IMR-90 (cell line): ENCODE measurements at regions not wholly inside any gene's neighbourhood (a gene's known extent, or its start where the extent isn't known, plus 50 kb on each side); places are given as distances from the start of the nearest gene placed in this dataset.

Source experiments
- BHLHE40 ChIP-seq: fragments of 150-350 bp; IDR thresholded peaks from 2 replicates; pipeline ENCODE4 v1.6.1; 2016; ENCODE audit warnings: mild to moderate bottlenecking, low read depth, low read length
- CEBPB ChIP-seq: IDR thresholded peaks from 2 replicates; pipeline ENCODE4 v1.6.1; 2012; ENCODE audit warnings: low read depth, low read length, improper control_type of control experiment
- FOS ChIP-seq: fragments of 150-350 bp; IDR thresholded peaks from 2 replicates; pipeline ENCODE4 v1.6.1; 2016; ENCODE audit warnings: low read depth, low read length
- MXI1 ChIP-seq: IDR thresholded peaks from 2 replicates; pipeline ENCODE4 v1.6.1; 2012; ENCODE audit warnings: low read depth, mild to moderate bottlenecking, low read length, moderate library complexity, borderline replicate concordance
- NFE2L2 ChIP-seq: fragments of 150-350 bp; IDR thresholded peaks from 2 replicates; pipeline ENCODE4 v1.6.1; 2016; ENCODE audit warnings: low read depth, mild to moderate bottlenecking, low read length
- POLR2A ChIP-seq: IDR thresholded peaks from 2 replicates; pipeline ENCODE4 v1.6.1; 2012; ENCODE audit warnings: mild to moderate bottlenecking, low read depth, low read length
- RAD21 ChIP-seq: IDR thresholded peaks from 2 replicates; pipeline ENCODE4 v1.6.1; 2012; ENCODE audit warnings: low read length, improper control_type of control experiment
- SMC3 ChIP-seq: fragments of 150-350 bp; IDR thresholded peaks from 2 replicates; pipeline ENCODE4 v1.6.1; 2016; ENCODE audit warnings: low read depth, mild to moderate bottlenecking, antibody characterized with exemption, low read length, moderate library complexity
- USF2 ChIP-seq: fragments of 150-350 bp; IDR thresholded peaks from 2 replicates; pipeline ENCODE4 v1.6.1; 2017; ENCODE audit warnings: mild to moderate bottlenecking, antibody characterized with exemption, low read length, low read depth
- TF ChIP-seq, protein P1 (sequence below): conservative IDR thresholded peaks from 2 replicates; pipeline ENCODE4 v1.5.1; 2012; ENCODE audit warnings: mild to moderate bottlenecking, low read depth, low read length, improper control_type of control experiment
- TF ChIP-seq, protein P2 (sequence below): fragments of 150-350 bp; IDR thresholded peaks from 2 replicates; pipeline ENCODE4 v1.6.1; 2016; ENCODE audit warnings: low read depth, mild to moderate bottlenecking, low read length, moderate library complexity, borderline replicate concordance

GRCh38 chr1:170284512-170284911 lies 138.8 kb downstream of the NTMT2 start:
- no peak for TF ChIP-seq RAD21
- TF ChIP-seq, protein P1, sequence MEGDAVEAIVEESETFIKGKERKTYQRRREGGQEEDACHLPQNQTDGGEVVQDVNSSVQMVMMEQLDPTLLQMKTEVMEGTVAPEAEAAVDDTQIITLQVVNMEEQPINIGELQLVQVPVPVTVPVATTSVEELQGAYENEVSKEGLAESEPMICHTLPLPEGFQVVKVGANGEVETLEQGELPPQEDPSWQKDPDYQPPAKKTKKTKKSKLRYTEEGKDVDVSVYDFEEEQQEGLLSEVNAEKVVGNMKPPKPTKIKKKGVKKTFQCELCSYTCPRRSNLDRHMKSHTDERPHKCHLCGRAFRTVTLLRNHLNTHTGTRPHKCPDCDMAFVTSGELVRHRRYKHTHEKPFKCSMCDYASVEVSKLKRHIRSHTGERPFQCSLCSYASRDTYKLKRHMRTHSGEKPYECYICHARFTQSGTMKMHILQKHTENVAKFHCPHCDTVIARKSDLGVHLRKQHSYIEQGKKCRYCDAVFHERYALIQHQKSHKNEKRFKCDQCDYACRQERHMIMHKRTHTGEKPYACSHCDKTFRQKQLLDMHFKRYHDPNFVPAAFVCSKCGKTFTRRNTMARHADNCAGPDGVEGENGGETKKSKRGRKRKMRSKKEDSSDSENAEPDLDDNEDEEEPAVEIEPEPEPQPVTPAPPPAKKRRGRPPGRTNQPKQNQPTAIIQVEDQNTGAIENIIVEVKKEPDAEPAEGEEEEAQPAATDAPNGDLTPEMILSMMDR, result no peak
- TF ChIP-seq BHLHE40, result no peak
- no peak for TF ChIP-seq SMC3
- no peak for TF ChIP-seq POLR2A
- TF ChIP-seq, protein P2, sequence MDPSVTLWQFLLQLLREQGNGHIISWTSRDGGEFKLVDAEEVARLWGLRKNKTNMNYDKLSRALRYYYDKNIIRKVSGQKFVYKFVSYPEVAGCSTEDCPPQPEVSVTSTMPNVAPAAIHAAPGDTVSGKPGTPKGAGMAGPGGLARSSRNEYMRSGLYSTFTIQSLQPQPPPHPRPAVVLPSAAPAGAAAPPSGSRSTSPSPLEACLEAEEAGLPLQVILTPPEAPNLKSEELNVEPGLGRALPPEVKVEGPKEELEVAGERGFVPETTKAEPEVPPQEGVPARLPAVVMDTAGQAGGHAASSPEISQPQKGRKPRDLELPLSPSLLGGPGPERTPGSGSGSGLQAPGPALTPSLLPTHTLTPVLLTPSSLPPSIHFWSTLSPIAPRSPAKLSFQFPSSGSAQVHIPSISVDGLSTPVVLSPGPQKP, result no peak
- no peak for TF ChIP-seq FOS
- TF ChIP-seq MXI1, result no peak
- TF ChIP-seq USF2, result no peak
- no peak for TF ChIP-seq NFE2L2
- TF ChIP-seq CEBPB, result no peak
